ENCODE measurements at regions not wholly inside any gene's neighbourhood (a gene's known extent, or its start where the extent isn't known, plus 50 kb on each side); places are given as distances from the start of the nearest gene placed in this dataset.

DNA sequence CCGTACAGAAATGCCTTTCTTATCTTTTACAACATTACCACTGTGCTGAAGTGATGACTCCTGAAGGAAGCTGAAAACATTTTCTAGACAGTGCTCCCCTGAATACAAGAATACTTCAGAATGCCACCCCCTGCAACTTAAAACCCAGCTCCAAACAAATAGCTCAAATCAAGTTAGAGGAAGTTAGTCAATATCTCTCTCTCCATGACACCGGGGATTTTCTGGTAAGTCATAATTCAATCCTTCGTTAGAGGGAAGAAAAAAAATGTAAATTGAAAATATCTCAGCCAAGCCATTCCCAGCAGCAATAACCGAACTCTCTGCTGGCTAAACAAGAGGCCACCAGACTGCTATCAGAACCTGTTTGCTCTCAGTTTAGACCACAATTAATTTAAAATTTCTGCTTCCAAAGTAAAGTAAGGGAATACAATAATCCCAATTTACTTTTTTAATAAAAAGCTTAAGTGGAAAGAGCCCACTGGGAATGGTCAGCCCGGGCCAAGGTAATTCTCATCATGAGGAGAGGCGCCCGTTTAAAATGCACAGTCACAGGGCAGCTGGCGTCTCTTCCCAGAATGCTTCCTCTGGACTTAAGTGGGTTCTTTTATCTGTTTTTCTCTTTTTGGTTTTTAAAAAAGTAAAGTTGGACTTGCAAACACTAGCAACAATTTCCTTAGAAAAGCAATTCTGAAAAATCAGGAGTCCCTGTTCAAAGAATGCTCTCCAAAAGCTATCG is 710.1 kb upstream of the STXBP6 start:
- Histone ChIP-seq H3K36me3 (ENCODE audit: insufficient read depth, low read length) (no peaks in the 10 kb centered on the region), H4K20me1 (ENCODE audit: insufficient read depth, low read length) (no peaks in the 10 kb centered on the region), H3K4me1 (ENCODE audit: insufficient read depth, low read length) (no peaks in the 10 kb centered on the region), H3K4me2 (ENCODE audit: insufficient read depth, low read length) (no peak overlapping the region), H3K27me3 (ENCODE audit: insufficient read depth, low read length) (no peaks in the 10 kb centered on the region), H3K79me2 (ENCODE audit: insufficient read depth, low read length) (no peaks in the 10 kb centered on the region), H3K9me3 (ENCODE audit: low read depth, low read length) (no peaks in the 10 kb centered on the region), H2AFZ (ENCODE audit: low read length) (no peak overlapping the region), H3K4me3 (ENCODE audit: insufficient read depth, low read length) (no peak overlapping the region), H3K27ac (ENCODE audit: low read depth, low read length) (no peak overlapping the region)
- no peak for DNase-seq (ENCODE audit: insufficient read length, low spot score, missing footprints)
- TF ChIP-seq, protein P1, sequence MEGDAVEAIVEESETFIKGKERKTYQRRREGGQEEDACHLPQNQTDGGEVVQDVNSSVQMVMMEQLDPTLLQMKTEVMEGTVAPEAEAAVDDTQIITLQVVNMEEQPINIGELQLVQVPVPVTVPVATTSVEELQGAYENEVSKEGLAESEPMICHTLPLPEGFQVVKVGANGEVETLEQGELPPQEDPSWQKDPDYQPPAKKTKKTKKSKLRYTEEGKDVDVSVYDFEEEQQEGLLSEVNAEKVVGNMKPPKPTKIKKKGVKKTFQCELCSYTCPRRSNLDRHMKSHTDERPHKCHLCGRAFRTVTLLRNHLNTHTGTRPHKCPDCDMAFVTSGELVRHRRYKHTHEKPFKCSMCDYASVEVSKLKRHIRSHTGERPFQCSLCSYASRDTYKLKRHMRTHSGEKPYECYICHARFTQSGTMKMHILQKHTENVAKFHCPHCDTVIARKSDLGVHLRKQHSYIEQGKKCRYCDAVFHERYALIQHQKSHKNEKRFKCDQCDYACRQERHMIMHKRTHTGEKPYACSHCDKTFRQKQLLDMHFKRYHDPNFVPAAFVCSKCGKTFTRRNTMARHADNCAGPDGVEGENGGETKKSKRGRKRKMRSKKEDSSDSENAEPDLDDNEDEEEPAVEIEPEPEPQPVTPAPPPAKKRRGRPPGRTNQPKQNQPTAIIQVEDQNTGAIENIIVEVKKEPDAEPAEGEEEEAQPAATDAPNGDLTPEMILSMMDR (IDR thresholded peaks at IDR 0.05; ENCODE audit: extremely low read depth, low read depth, low read length), result no peak

DNA sequence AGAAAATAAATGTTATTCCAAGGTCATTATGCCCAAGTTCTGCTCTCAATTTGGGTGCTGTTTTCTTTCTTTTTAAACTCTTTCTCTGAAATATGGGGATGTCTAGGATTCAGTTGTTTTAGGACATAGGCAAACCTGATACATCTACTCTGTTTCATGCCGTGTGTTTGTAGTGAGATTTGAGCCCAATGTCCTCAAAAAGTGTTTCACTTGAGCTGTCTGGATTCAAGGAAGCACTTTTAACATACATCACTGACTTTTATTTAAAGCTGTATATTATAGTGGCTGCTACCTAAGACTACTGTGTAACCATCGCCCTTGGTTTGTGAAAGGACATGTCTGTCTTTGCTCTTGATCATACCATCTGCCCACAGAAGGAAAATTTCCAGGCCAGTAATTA is 709.3 kb upstream of the STXBP6 start:
- Histone ChIP-seq H2AFZ (ENCODE audit: low read length) (no peak overlapping the region), H3K9me3 (ENCODE audit: low read depth, low read length) (no peaks in the 10 kb centered on the region), H3K4me1 (ENCODE audit: insufficient read depth, low read length) (no peaks in the 10 kb centered on the region), H3K4me3 (ENCODE audit: insufficient read depth, low read length) (no peak overlapping the region), H3K27me3 (ENCODE audit: insufficient read depth, low read length) (no peaks in the 10 kb centered on the region), H3K36me3 (ENCODE audit: insufficient read depth, low read length) (no peaks in the 10 kb centered on the region), H3K27ac (ENCODE audit: low read depth, low read length) (no peak overlapping the region), H4K20me1 (ENCODE audit: insufficient read depth, low read length) (no peaks in the 10 kb centered on the region), H3K4me2 (ENCODE audit: insufficient read depth, low read length) (no peak overlapping the region), H3K79me2 (ENCODE audit: insufficient read depth, low read length) (no peaks in the 10 kb centered on the region)
- no peak for DNase-seq (ENCODE audit: insufficient read length, low spot score, missing footprints)
- TF ChIP-seq, protein P1 (IDR thresholded peaks at IDR 0.05; ENCODE audit: extremely low read depth, low read depth, low read length), result no peak

DNA sequence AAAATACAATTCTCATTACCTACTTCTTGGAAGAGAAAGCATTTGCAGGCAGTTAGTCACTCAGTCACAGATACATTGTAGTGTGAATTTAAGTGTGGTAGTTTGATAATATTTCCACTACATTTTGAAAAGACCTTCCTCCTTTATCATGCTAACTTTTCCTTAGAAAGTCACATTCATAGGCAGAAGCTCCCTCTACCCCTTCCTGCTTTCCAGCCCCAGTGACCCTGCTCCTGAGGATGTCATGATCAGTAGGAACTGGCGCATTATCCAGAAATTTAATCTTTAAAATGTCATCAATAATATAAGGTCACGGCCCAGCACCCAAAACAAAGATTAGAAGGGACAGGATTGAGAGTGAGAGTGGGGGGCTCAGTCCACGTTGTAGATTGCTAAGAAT is 707.4 kb upstream of the STXBP6 start:
- Histone ChIP-seq H3K9me3 (ENCODE audit: low read depth, low read length) (no peaks in the 10 kb centered on the region), H3K79me2 (ENCODE audit: insufficient read depth, low read length) (no peaks in the 10 kb centered on the region), H3K36me3 (ENCODE audit: insufficient read depth, low read length) (no peaks in the 10 kb centered on the region), H2AFZ (ENCODE audit: low read length) (no peak overlapping the region), H3K27ac (ENCODE audit: low read depth, low read length) (no peak overlapping the region), H3K27me3 (ENCODE audit: insufficient read depth, low read length) (no peaks in the 10 kb centered on the region), H3K4me3 (ENCODE audit: insufficient read depth, low read length) (no peak overlapping the region), H4K20me1 (ENCODE audit: insufficient read depth, low read length) (no peaks in the 10 kb centered on the region), H3K4me2 (ENCODE audit: insufficient read depth, low read length) (no peak overlapping the region), H3K4me1 (ENCODE audit: insufficient read depth, low read length) (no peaks in the 10 kb centered on the region)
- TF ChIP-seq, protein P1 (IDR thresholded peaks at IDR 0.05; ENCODE audit: extremely low read depth, low read depth, low read length), result no peak
- no peak for DNase-seq (ENCODE audit: insufficient read length, low spot score, missing footprints)

DNA sequence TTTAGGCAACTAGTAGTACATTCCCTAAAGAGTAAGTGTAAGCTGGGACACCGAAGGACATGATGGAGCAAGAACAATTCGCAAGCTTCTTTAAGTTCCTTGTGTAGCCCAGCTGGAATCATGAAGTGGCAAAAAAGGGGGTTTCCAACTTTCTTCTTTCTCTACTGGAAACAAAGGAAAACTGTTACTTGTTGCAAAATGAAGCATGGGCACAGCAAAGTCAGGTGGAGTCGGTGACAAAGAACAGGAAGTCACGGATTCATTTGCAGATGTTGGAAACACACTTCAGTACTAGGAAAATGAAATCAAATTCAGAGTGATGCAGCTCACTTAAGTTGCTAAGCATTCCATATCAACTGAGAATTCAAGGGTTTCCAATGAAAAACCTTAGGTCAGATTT is 706.9 kb upstream of the STXBP6 start:
- TF ChIP-seq, protein P1 (IDR thresholded peaks at IDR 0.05; ENCODE audit: extremely low read depth, low read depth, low read length), result no peak
- no peak for DNase-seq (ENCODE audit: insufficient read length, low spot score, missing footprints)
- no peak overlapping the region for H3K4me2 ChIP-seq (ENCODE audit: insufficient read depth, low read length)

More for the DNA sequence above, 706.9 kb upstream of the STXBP6 start:
- Histone ChIP-seq H3K27ac (ENCODE audit: low read depth, low read length) (no peak overlapping the region), H3K9me3 (ENCODE audit: low read depth, low read length) (no peaks in the 10 kb centered on the region), H3K36me3 (ENCODE audit: insufficient read depth, low read length) (no peaks in the 10 kb centered on the region), H2AFZ (ENCODE audit: low read length) (no peak overlapping the region), H3K4me1 (ENCODE audit: insufficient read depth, low read length) (no peaks in the 10 kb centered on the region), H4K20me1 (ENCODE audit: insufficient read depth, low read length) (no peaks in the 10 kb centered on the region), H3K4me3 (ENCODE audit: insufficient read depth, low read length) (no peak overlapping the region), H3K27me3 (ENCODE audit: insufficient read depth, low read length) (no peaks in the 10 kb centered on the region), H3K79me2 (ENCODE audit: insufficient read depth, low read length) (no peaks in the 10 kb centered on the region)
